ENCODE measurements at regions not wholly inside any gene's neighbourhood (a gene's known extent, or its start where the extent isn't known, plus 50 kb on each side); places are given as distances from the start of the nearest gene placed in this dataset.

- no peak for TF ChIP-seq POLR2A (IDR thresholded peaks at IDR 0.05; ENCODE audit: extremely low read depth, insufficient read length)
- TF ChIP-seq CTCF (IDR thresholded peaks at IDR 0.05; ENCODE audit: low read depth, low read length): no peak
- TF ChIP-seq MAX (IDR thresholded peaks at IDR 0.05; ENCODE audit: low read depth, low read length): no peak
- TF ChIP-seq MYC (IDR thresholded peaks at IDR 0.05; ENCODE audit: low read depth, low read length): no peak
- no peak for DNase-seq (ENCODE audit: low read depth)
- no peak overlapping the region for H3K4me3 ChIP-seq (ENCODE audit: low read depth, low read length)
These were observed 394.1 kb upstream of the WWC1 start for GRCh38 chr5:167897371-167897770.

GRCh38 chr5:167898361-167899042, 392.9 kb upstream of the WWC1 start:
- no peak overlapping the region for H3K4me3 ChIP-seq (ENCODE audit: low read depth, low read length)
- no peak for TF ChIP-seq MAX (IDR thresholded peaks at IDR 0.05; ENCODE audit: low read depth, low read length)
- no peak for DNase-seq (ENCODE audit: low read depth)

- no peak for DNase-seq (ENCODE audit: low read depth)
- H3K4me3 ChIP-seq (ENCODE audit: low read depth, low read length): no peak overlapping the region
- TF ChIP-seq MAX (IDR thresholded peaks at IDR 0.05; ENCODE audit: low read depth, low read length): no peak
- TF ChIP-seq CTCF (IDR thresholded peaks at IDR 0.05; ENCODE audit: low read depth, low read length): no peak
- TF ChIP-seq MYC (IDR thresholded peaks at IDR 0.05; ENCODE audit: low read depth, low read length): no peak
- no peak for TF ChIP-seq POLR2A (IDR thresholded peaks at IDR 0.05; ENCODE audit: extremely low read depth, insufficient read length)
These were observed 391.9 kb upstream of the WWC1 start for GRCh38 chr5:167899490-167900070.

- TF ChIP-seq CTCF (IDR thresholded peaks at IDR 0.05; ENCODE audit: low read depth, low read length): no peak
- no peak overlapping the region for H3K4me3 ChIP-seq (ENCODE audit: low read depth, low read length)
These were observed 391.0 kb upstream of the WWC1 start for GRCh38 chr5:167900340-167900935.

GRCh38 chr5:167902298-167902697, 389.1 kb upstream of the WWC1 start:
- TF ChIP-seq MYC (IDR thresholded peaks at IDR 0.05; ENCODE audit: low read depth, low read length): no peak
- TF ChIP-seq MAX (IDR thresholded peaks at IDR 0.05; ENCODE audit: low read depth, low read length): no peak
- no peak for TF ChIP-seq CTCF (IDR thresholded peaks at IDR 0.05; ENCODE audit: low read depth, low read length)
- no peak for TF ChIP-seq POLR2A (IDR thresholded peaks at IDR 0.05; ENCODE audit: extremely low read depth, insufficient read length)
- H3K4me3 ChIP-seq (ENCODE audit: low read depth, low read length): no peak overlapping the region
- DNase-seq (ENCODE audit: low read depth): no peak

More at GRCh38 chr5:167900340-167900935, 391.0 kb upstream of the WWC1 start:
- DNase-seq (ENCODE audit: low read depth): no peak

- DNase-seq (ENCODE audit: low read depth): no peak
- no peak overlapping the region for H3K4me3 ChIP-seq (ENCODE audit: low read depth, low read length)
- no peak for TF ChIP-seq POLR2A (IDR thresholded peaks at IDR 0.05; ENCODE audit: extremely low read depth, insufficient read length)
- TF ChIP-seq CTCF (IDR thresholded peaks at IDR 0.05; ENCODE audit: low read depth, low read length): no peak
- no peak for TF ChIP-seq MYC (IDR thresholded peaks at IDR 0.05; ENCODE audit: low read depth, low read length)
- no peak for TF ChIP-seq MAX (IDR thresholded peaks at IDR 0.05; ENCODE audit: low read depth, low read length)
These were observed 388.2 kb upstream of the WWC1 start for GRCh38 chr5:167903243-167903642.

Measured in NB4 (cell line).